ENCODE measurements at regions not wholly inside any gene's neighbourhood (a gene's known extent, or its start where the extent isn't known, plus 50 kb on each side); places are given as distances from the start of the nearest gene placed in this dataset.
A peak's percentile ranks its signal among the peaks of the same experiment; 100 is the strongest.

GRCh38 chr10:27607591-27607990 lies 103.5 kb downstream of the RAB18 start:
- no peak overlapping the region for H3K4me3 ChIP-seq (ENCODE audit: low read depth, low read length)
- no peak overlapping the region for H3K27ac ChIP-seq
- no peaks in the 10 kb centered on the region for H3K27me3 ChIP-seq (replicated peaks)
- no peak for DNase-seq
- TF ChIP-seq CTCF (IDR thresholded peaks at IDR 0.05; ENCODE audit: low read depth, low read length, missing control alignments) = no peak
- no peaks in the 10 kb centered on the region for H3K36me3 ChIP-seq (replicated peaks)
- in situ Hi-C loops (cut with HindIII; ENCODE audit: low pct_ligation_motif_present, low sequenced_read_pairs) = no loop called here

- Histone ChIP-seq H3K36me3 (replicated peaks) (no peaks in the 10 kb centered on the region), H3K27ac (no peak overlapping the region), H3K4me3 (ENCODE audit: low read depth, low read length) (no peak overlapping the region), H3K27me3 (replicated peaks) (no peaks in the 10 kb centered on the region)
- TF ChIP-seq CTCF (IDR thresholded peaks at IDR 0.05; ENCODE audit: low read depth, low read length, missing control alignments) = no peak
- in situ Hi-C loops (cut with HindIII; ENCODE audit: low pct_ligation_motif_present, low sequenced_read_pairs) = no loop called here
- peak; percentile 31 for DNase-seq
Observed at GRCh38 chr10:27611236-27611635, 107.1 kb downstream of the RAB18 start.

GRCh38 chr10:27611744-27612550 lies 107.8 kb downstream of the RAB18 start:
- TF ChIP-seq CTCF (IDR thresholded peaks at IDR 0.05; ENCODE audit: low read depth, low read length, missing control alignments) = no peak
- Histone ChIP-seq H3K36me3 (replicated peaks) (no peaks in the 10 kb centered on the region), H3K27me3 (replicated peaks) (no peaks in the 10 kb centered on the region), H3K27ac (no peak overlapping the region), H3K4me3 (ENCODE audit: low read depth, low read length) (no peak overlapping the region)
- in situ Hi-C loops (cut with HindIII; ENCODE audit: low pct_ligation_motif_present, low sequenced_read_pairs) = no loop called here
- no peak for DNase-seq

GRCh38 chr10:27612551-27613035 lies 108.5 kb downstream of the RAB18 start:
- TF ChIP-seq CTCF (IDR thresholded peaks at IDR 0.05; ENCODE audit: low read depth, low read length, missing control alignments) = no peak
- Histone ChIP-seq H3K27me3 (replicated peaks) (no peaks in the 10 kb centered on the region), H3K27ac (no peak overlapping the region), H3K36me3 (replicated peaks) (no peaks in the 10 kb centered on the region), H3K4me3 (ENCODE audit: low read depth, low read length) (no peak overlapping the region)
- in situ Hi-C loops (cut with HindIII; ENCODE audit: low pct_ligation_motif_present, low sequenced_read_pairs) = no loop called here
- no peak for DNase-seq

GRCh38 chr10:27614776-27615175 lies 110.7 kb downstream of the RAB18 start:
- Histone ChIP-seq H3K4me3 (ENCODE audit: low read depth, low read length) (no peak overlapping the region), H3K36me3 (replicated peaks) (no peaks in the 10 kb centered on the region), H3K27ac (no peak overlapping the region), H3K27me3 (replicated peaks) (no peaks in the 10 kb centered on the region)
- no peak for TF ChIP-seq CTCF (IDR thresholded peaks at IDR 0.05; ENCODE audit: low read depth, low read length, missing control alignments)
- no peak for DNase-seq
- in situ Hi-C loops (cut with HindIII; ENCODE audit: low pct_ligation_motif_present, low sequenced_read_pairs) = no loop called here
